HG03521 (cell line): ENCODE measurements at regions not wholly inside any gene's neighbourhood (a gene's known extent, or its start where the extent isn't known, plus 50 kb on each side); places are given as distances from the start of the nearest gene placed in this dataset.
"Not testable (repeated sequence)": the region's sequence is repeated elsewhere in the genome, so short reads cannot be mapped to it uniquely, and the experiment has no call there.

Experiments
- ATAC-seq: cut with Tn5 transposase; IDR thresholded peaks from one replicate; pipeline ENCODE4 v1.9.1; 2021; ENCODE audit warnings: mild to moderate bottlenecking, moderate library complexity; ENCODE audit not compliant: unreplicated experiment

GRCh38 chr2:221999717-222000116 lies 299.1 kb downstream of the PAX3 start:
- no peak for ATAC-seq

GRCh38 chr2:221999166-221999565 lies 299.6 kb downstream of the PAX3 start:
- no peak for ATAC-seq

- no peak for ATAC-seq
Measured at GRCh38 chr2:221997683-221998082, 301.1 kb downstream of the PAX3 start.

- no peak for ATAC-seq
Measured at GRCh38 chr2:221997100-221997499, 301.7 kb downstream of the PAX3 start.

- ATAC-seq: no peak
Measured at GRCh38 chr2:221994926-221995325, 303.9 kb downstream of the PAX3 start.

GRCh38 chr2:221984376-221984775 lies 314.4 kb downstream of the PAX3 start:
- not testable (repeated sequence) for ATAC-seq

- ATAC-seq: no peak
Measured at GRCh38 chr2:221981912-221982470, 316.8 kb downstream of the PAX3 start.

GRCh38 chr2:221975151-221975550 lies 323.6 kb downstream of the PAX3 start:
- ATAC-seq: no peak

GRCh38 chr2:221973902-221974301 lies 324.9 kb downstream of the PAX3 start:
- ATAC-seq: no peak

- ATAC-seq: no peak
Measured at GRCh38 chr2:221973502-221973901, 325.3 kb downstream of the PAX3 start.

- no peak for ATAC-seq
Measured at GRCh38 chr2:221972813-221973478, 325.9 kb downstream of the PAX3 start.

- no peak for ATAC-seq
Measured at GRCh38 chr2:221970389-221970788, 328.4 kb downstream of the PAX3 start.

- no peak for ATAC-seq
Measured at GRCh38 chr2:221969830-221970144, 329.0 kb downstream of the PAX3 start.

- peak; percentile 58 for ATAC-seq
Measured at GRCh38 chr2:221969087-221969829, 329.5 kb downstream of the PAX3 start.

GRCh38 chr2:221962186-221962585 lies 336.6 kb downstream of the PAX3 start:
- no peak for ATAC-seq

- no peak for ATAC-seq
Measured at GRCh38 chr2:221961561-221961960, 337.2 kb downstream of the PAX3 start.

- no peak for ATAC-seq
Measured at GRCh38 chr2:221958224-221958623, 340.6 kb downstream of the PAX3 start.

GRCh38 chr2:221948076-221948475 lies 350.7 kb downstream of the PAX3 start:
- no peak for ATAC-seq

- ATAC-seq: not testable (repeated sequence)
Measured at GRCh38 chr2:221944452-221944851, 354.3 kb downstream of the PAX3 start.

GRCh38 chr2:221943076-221943810 lies 355.6 kb downstream of the PAX3 start:
- ATAC-seq: no peak

GRCh38 chr2:221931251-221931991 lies 359.3 kb upstream of the EPHA4 start:
- no peak for ATAC-seq
